SH-SY5Y (cell line): ENCODE measurements at regions not wholly inside any gene's neighbourhood (a gene's known extent, or its start where the extent isn't known, plus 50 kb on each side); places are given as distances from the start of the nearest gene placed in this dataset.

ENCODE experiments used
- GATA2 ChIP-seq: IDR thresholded peaks from 2 replicates; pipeline ENCODE4 v1.6.1; 2011; ENCODE audit warnings: mild to moderate bottlenecking, low read depth, low read length
- GATA3 ChIP-seq: IDR thresholded peaks from 2 replicates; pipeline ENCODE4 v1.6.1; 2011; ENCODE audit warnings: low read depth, mild to moderate bottlenecking, low read length, moderate library complexity

DNA sequence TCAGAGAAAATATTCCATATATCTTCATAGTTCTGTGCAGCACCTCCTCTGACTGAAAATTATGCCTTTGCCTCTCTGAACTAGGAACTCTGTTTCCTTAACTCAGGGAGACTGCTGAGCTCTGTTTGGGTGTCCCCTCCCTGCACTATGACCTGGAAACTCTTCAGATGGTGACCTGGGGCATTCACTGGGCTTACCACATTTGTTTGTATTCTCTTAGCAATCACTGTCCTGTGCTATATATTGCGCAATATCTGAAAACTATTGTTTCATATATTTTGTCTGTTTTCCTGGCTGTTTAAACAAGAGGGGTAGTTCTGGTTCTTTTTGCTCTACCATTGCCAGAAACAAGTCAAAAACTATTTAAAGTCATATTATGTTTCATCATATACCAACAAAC lies 181.8 kb upstream of the KIAA1217 start:
- TF ChIP-seq GATA2 (no peak), GATA3 (no peak)
